ENCODE measurements at regions not wholly inside any gene's neighbourhood (a gene's known extent, or its start where the extent isn't known, plus 50 kb on each side); places are given as distances from the start of the nearest gene placed in this dataset.

DNA sequence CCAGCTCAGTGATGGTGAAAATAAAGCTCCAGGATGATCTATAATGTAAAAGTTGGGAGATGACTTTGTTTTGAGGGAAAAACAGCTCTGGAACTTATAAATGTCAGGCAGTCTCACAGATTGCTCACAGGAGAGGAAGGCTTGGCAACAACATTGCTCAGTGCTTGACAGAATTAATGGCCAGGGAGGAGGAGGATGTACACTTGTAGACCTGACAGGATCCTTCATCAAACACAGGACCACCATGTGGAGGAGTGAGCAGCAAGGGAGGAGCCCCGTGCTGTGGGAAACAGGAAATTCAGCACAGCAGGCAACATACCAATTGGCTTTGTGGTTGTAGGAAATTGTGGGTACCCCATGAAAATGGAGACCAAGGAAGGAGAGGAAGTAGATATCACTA lies 291.8 kb upstream of the CAMK1G start:
- Mint-ChIP-seq H3K36me3 (ENCODE audit: insufficient read depth, unreplicated experiment) (no peaks in the 10 kb centered on the region), H3K9me3 (ENCODE audit: unreplicated experiment) (no peaks in the 10 kb centered on the region), H3K4me1 (ENCODE audit: low read depth, unreplicated experiment) (no peaks in the 10 kb centered on the region), H3K27ac (ENCODE audit: unreplicated experiment) (no peak overlapping the region), H3K27me3 (ENCODE audit: insufficient read depth, unreplicated experiment) (peaks cover 11% of the 10 kb centered on the region), H3K4me3 (ENCODE audit: unreplicated experiment) (no peak overlapping the region)
- DNase-seq, result no peak
- Histone ChIP-seq H3K36me3 (ENCODE audit: control insufficient read depth, insufficient read depth, low read length) (no peaks in the 10 kb centered on the region), H3K4me1 (no peaks in the 10 kb centered on the region), H3K27me3 (replicated peaks; ENCODE audit: control insufficient read depth, insufficient read depth, low read length) (no peaks in the 10 kb centered on the region), H3K4me3 (ENCODE audit: low read depth, low read length) (no peak overlapping the region), H3K9me3 (no peaks in the 10 kb centered on the region)
- intact Hi-C loops (cut with micrococcal nuclease; ENCODE audit: unreplicated experiment), result no loop called here
- CTCF ChIA-PET, result no interaction called here
- TF ChIP-seq, protein P1, sequence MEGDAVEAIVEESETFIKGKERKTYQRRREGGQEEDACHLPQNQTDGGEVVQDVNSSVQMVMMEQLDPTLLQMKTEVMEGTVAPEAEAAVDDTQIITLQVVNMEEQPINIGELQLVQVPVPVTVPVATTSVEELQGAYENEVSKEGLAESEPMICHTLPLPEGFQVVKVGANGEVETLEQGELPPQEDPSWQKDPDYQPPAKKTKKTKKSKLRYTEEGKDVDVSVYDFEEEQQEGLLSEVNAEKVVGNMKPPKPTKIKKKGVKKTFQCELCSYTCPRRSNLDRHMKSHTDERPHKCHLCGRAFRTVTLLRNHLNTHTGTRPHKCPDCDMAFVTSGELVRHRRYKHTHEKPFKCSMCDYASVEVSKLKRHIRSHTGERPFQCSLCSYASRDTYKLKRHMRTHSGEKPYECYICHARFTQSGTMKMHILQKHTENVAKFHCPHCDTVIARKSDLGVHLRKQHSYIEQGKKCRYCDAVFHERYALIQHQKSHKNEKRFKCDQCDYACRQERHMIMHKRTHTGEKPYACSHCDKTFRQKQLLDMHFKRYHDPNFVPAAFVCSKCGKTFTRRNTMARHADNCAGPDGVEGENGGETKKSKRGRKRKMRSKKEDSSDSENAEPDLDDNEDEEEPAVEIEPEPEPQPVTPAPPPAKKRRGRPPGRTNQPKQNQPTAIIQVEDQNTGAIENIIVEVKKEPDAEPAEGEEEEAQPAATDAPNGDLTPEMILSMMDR (IDR thresholded peaks at IDR 0.05; ENCODE audit: insufficient read depth in 1 of 2, low read depth in 1 of 2, low read length in 1 of 2, severe bottlenecking in 1 of 2, unreplicated experiment in 1 of 2), result no peak
- no TSS peak for BruUV-seq (replicated peaks)
- POLR2A ChIA-PET, result no interaction called here

DNA sequence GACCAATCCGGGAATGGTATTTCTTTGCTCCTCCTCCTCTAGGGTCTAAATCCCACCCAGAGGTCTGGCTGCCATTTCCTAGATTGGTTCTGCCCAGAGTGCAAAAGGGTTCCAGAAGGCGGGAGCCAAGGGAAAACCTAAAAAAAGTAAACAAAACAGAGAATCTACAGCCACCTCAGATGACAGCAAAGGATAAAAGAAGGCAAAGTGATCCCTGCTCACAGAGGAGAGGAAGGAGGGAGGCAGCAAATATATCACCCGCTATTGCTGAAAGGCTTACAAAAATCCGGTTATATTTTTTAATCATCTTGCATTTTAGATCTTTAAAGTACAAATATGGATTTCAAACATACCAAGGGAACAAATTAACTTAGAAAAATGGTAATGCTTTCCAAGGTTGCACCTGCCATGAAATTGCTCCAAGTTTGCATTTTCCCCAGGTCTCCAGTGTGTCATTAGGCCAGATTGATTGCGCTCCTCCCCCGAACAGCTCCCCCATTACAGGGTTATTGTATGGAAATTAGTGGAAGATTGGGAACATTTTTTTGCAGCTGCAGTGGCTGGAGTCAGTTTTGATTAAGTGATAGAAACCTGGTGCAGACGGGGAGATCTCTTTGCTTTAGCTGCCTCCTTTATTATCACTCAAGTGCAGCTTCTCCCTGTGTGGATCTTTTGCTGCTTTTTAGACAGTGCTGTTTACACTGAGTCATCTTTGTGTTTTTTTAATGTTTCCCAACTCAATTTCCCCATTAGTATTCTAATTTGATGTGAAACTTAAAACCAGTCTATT lies 280.5 kb upstream of the CAMK1G start:
- Mint-ChIP-seq H3K4me1 (ENCODE audit: low read depth, unreplicated experiment) (no peaks in the 10 kb centered on the region), H3K27ac (ENCODE audit: unreplicated experiment) (no peak overlapping the region), H3K36me3 (ENCODE audit: insufficient read depth, unreplicated experiment) (no peaks in the 10 kb centered on the region), H3K4me3 (ENCODE audit: unreplicated experiment) (no peak overlapping the region), H3K9me3 (ENCODE audit: unreplicated experiment) (no peaks in the 10 kb centered on the region), H3K27me3 (ENCODE audit: insufficient read depth, unreplicated experiment) (peaks cover 22% of the 10 kb centered on the region)
- BruUV-seq (replicated peaks), result no TSS peak
- POLR2A ChIA-PET, result no interaction called here
- H3K9me3 ChIP-seq, result 0 out of 2 replicates have a peak, but pooled peaks cover 2% of the 10 kb centered on the region
- no peaks in the 10 kb centered on the region for H3K36me3 ChIP-seq (ENCODE audit: control insufficient read depth, insufficient read depth, low read length)
- H3K4me3 ChIP-seq (ENCODE audit: low read depth, low read length), result no peak overlapping the region
- H3K4me1 ChIP-seq, result no peaks in the 10 kb centered on the region
- CTCF ChIA-PET, result no interaction called here
- no peak for DNase-seq
- TF ChIP-seq, protein P1 (IDR thresholded peaks at IDR 0.05; ENCODE audit: insufficient read depth in 1 of 2, low read depth in 1 of 2, low read length in 1 of 2, severe bottlenecking in 1 of 2, unreplicated experiment in 1 of 2), result no peak
- intact Hi-C loops (cut with micrococcal nuclease; ENCODE audit: unreplicated experiment), result no loop called here
- peaks cover under 1% of the 10 kb centered on the region; the same call in 1 of the 2 replicates for H3K27me3 ChIP-seq (replicated peaks; ENCODE audit: control insufficient read depth, insufficient read depth, low read length)

DNA sequence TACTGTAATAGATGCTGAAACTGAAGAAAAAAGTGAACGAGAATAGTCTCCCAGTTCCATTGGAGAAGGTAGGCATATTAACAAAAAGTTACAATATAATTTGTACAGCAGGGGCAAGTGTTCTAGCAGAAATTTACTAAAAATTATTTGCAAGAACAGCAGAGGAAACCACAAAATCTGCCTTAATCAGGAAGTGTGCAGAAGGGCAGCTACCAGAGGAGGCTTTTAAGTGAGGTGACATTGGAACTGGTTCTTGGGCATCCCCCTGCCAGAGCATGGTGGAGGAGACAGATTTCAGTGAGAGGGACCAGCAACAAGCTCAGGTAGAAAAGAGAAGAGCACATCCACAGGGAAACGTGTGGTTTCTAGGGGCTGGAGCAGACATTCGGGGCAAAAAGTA lies 279.3 kb upstream of the CAMK1G start:
- intact Hi-C loops (cut with micrococcal nuclease; ENCODE audit: unreplicated experiment), result no loop called here
- Histone ChIP-seq H3K4me1 (no peaks in the 10 kb centered on the region), H3K9me3 (0 out of 2 replicates have a peak, but pooled peaks cover 2% of the 10 kb centered on the region), H3K4me3 (ENCODE audit: low read depth, low read length) (no peak overlapping the region), H3K36me3 (ENCODE audit: control insufficient read depth, insufficient read depth, low read length) (no peaks in the 10 kb centered on the region), H3K27me3 (replicated peaks; ENCODE audit: control insufficient read depth, insufficient read depth, low read length) (peaks cover 1% of the 10 kb centered on the region; the same call in 1 of the 2 replicates)
- DNase-seq, result no peak
- Mint-ChIP-seq H3K27me3 (ENCODE audit: insufficient read depth, unreplicated experiment) (peaks cover 22% of the 10 kb centered on the region), H3K27ac (ENCODE audit: unreplicated experiment) (no peak overlapping the region), H3K36me3 (ENCODE audit: insufficient read depth, unreplicated experiment) (no peaks in the 10 kb centered on the region), H3K9me3 (ENCODE audit: unreplicated experiment) (no peaks in the 10 kb centered on the region), H3K4me3 (ENCODE audit: unreplicated experiment) (no peak overlapping the region), H3K4me1 (ENCODE audit: low read depth, unreplicated experiment) (no peaks in the 10 kb centered on the region)
- BruUV-seq (replicated peaks), result no TSS peak
- POLR2A ChIA-PET, result no interaction called here
- TF ChIP-seq, protein P1 (IDR thresholded peaks at IDR 0.05; ENCODE audit: insufficient read depth in 1 of 2, low read depth in 1 of 2, low read length in 1 of 2, severe bottlenecking in 1 of 2, unreplicated experiment in 1 of 2), result no peak
- CTCF ChIA-PET, result no interaction called here

Data from Caco-2 (cell line).